ENCODE measurements at regions not wholly inside any gene's neighbourhood (a gene's known extent, or its start where the extent isn't known, plus 50 kb on each side); places are given as distances from the start of the nearest gene placed in this dataset.

DNA sequence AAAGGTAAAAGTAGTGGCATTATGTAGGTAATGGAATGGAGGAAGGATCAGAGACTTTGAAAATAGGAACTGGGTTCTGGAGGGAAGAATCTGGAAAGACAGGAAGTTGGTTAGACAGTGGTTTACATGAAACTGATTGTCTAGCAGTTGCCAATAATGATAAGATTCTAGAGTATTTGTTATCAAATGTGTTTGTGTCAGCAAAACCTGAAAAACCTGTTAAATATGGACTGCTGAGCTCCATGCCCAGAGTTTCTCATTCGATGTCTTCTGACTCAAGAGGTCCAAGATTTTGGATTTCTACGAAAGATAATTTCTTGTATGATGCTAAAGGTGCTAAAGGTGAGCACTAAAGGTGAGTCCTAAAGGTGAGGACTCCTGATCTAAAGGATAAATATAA lies 515.0 kb upstream of the TUSC1 start:
- TF ChIP-seq YY1 (IDR thresholded peaks at IDR 0.05; ENCODE audit: low read depth) (no peak), TCF12 (IDR thresholded peaks at IDR 0.05; ENCODE audit: low read depth) (no peak)

DNA sequence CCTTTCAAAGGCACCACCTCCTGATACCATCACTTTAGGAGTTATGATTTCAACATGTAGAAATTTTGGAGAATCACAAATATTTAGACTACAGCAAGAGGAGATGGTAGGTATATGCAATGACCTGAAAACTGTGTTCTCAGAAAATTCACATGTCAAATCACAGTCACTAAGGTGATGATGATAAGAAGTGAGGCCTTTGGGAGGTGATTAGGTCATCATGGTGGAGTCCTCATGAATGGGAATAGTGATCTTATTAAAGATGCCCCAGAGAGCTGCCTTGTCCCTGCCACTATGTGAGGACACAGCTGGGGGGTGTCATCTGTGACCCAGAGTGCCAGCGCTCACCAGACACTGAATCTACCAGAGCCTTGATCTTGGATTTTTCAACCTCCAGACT lies 513.5 kb upstream of the TUSC1 start:
- TF ChIP-seq EGR1 (IDR thresholded peaks at IDR 0.05) = no peak
- no peak for TF ChIP-seq USF1 (IDR thresholded peaks at IDR 0.05)
- TF ChIP-seq YY1 (IDR thresholded peaks at IDR 0.05; ENCODE audit: low read depth) = no peak
- no peak for TF ChIP-seq FOXM1 (IDR thresholded peaks at IDR 0.05; ENCODE audit: borderline replicate concordance, low read depth)
- TF ChIP-seq, protein P1, sequence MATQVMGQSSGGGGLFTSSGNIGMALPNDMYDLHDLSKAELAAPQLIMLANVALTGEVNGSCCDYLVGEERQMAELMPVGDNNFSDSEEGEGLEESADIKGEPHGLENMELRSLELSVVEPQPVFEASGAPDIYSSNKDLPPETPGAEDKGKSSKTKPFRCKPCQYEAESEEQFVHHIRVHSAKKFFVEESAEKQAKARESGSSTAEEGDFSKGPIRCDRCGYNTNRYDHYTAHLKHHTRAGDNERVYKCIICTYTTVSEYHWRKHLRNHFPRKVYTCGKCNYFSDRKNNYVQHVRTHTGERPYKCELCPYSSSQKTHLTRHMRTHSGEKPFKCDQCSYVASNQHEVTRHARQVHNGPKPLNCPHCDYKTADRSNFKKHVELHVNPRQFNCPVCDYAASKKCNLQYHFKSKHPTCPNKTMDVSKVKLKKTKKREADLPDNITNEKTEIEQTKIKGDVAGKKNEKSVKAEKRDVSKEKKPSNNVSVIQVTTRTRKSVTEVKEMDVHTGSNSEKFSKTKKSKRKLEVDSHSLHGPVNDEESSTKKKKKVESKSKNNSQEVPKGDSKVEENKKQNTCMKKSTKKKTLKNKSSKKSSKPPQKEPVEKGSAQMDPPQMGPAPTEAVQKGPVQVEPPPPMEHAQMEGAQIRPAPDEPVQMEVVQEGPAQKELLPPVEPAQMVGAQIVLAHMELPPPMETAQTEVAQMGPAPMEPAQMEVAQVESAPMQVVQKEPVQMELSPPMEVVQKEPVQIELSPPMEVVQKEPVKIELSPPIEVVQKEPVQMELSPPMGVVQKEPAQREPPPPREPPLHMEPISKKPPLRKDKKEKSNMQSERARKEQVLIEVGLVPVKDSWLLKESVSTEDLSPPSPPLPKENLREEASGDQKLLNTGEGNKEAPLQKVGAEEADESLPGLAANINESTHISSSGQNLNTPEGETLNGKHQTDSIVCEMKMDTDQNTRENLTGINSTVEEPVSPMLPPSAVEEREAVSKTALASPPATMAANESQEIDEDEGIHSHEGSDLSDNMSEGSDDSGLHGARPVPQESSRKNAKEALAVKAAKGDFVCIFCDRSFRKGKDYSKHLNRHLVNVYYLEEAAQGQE (IDR thresholded peaks at IDR 0.05; ENCODE audit: low read depth) = no peak
- TF ChIP-seq, protein P2, sequence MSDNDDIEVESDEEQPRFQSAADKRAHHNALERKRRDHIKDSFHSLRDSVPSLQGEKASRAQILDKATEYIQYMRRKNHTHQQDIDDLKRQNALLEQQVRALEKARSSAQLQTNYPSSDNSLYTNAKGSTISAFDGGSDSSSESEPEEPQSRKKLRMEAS (IDR thresholded peaks at IDR 0.05) = no peak
- TF ChIP-seq ZBTB7A (IDR thresholded peaks at IDR 0.05; ENCODE audit: low read depth) = no peak
- no peak for TF ChIP-seq RAD21 (IDR thresholded peaks at IDR 0.05; ENCODE audit: low read depth)
- no peak for TF ChIP-seq TCF12 (IDR thresholded peaks at IDR 0.05; ENCODE audit: low read depth)
- TF ChIP-seq EP300 (IDR thresholded peaks at IDR 0.05; ENCODE audit: borderline replicate concordance) = no peak
- TF ChIP-seq TEAD4 (IDR thresholded peaks at IDR 0.05) = no peak
- TF ChIP-seq CEBPB (IDR thresholded peaks at IDR 0.05) = no peak

GRCh38 chr9:26181836-26182235 lies 503.6 kb upstream of the TUSC1 start:
- no peak for TF ChIP-seq CREB1 (IDR thresholded peaks at IDR 0.05; ENCODE audit: low read depth)
- TF ChIP-seq TEAD4 (IDR thresholded peaks at IDR 0.05) = no peak
- no peak for TF ChIP-seq TCF12 (IDR thresholded peaks at IDR 0.05; ENCODE audit: low read depth)
- no peak for TF ChIP-seq RAD21 (IDR thresholded peaks at IDR 0.05; ENCODE audit: low read depth)
- TF ChIP-seq EP300 (IDR thresholded peaks at IDR 0.05; ENCODE audit: borderline replicate concordance) = no peak
- TF ChIP-seq ZBTB7A (IDR thresholded peaks at IDR 0.05; ENCODE audit: low read depth) = no peak
- no peak for TF ChIP-seq USF1 (IDR thresholded peaks at IDR 0.05)
- no peak for TF ChIP-seq EGR1 (IDR thresholded peaks at IDR 0.05)

DNA sequence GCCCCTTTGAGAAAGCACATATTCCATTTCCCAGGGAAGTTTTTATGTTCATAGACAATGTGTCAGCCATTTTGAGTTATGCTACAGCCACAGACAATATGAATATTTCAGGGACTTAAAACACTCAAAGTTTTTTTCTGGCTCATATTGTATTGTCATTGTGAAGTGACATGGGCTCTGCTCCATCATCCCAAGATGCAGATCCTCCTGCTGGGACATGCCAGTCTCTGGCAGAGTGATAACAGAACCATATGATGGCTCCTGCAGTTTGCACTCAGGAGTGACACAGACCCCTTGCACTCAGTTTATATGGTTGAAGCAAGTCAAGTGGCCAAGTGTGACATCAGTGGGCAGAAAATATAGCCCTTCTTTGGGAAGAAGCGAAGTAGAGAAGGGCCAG lies 498.4 kb upstream of the TUSC1 start:
- TF ChIP-seq, protein P1 (IDR thresholded peaks at IDR 0.05; ENCODE audit: low read depth) = no peak
- no peak for TF ChIP-seq EP300 (IDR thresholded peaks at IDR 0.05; ENCODE audit: borderline replicate concordance)
- no peak for TF ChIP-seq EGR1 (IDR thresholded peaks at IDR 0.05)
- no peak for TF ChIP-seq YY1 (IDR thresholded peaks at IDR 0.05; ENCODE audit: low read depth)
- TF ChIP-seq ZBTB7A (IDR thresholded peaks at IDR 0.05; ENCODE audit: low read depth) = no peak
- no peak for TF ChIP-seq TCF12 (IDR thresholded peaks at IDR 0.05; ENCODE audit: low read depth)
- TF ChIP-seq TEAD4 (IDR thresholded peaks at IDR 0.05) = no peak
- no peak for TF ChIP-seq TAF1 (IDR thresholded peaks at IDR 0.05; ENCODE audit: low read depth)
- TF ChIP-seq FOXM1 (IDR thresholded peaks at IDR 0.05; ENCODE audit: borderline replicate concordance, low read depth) = no peak
- TF ChIP-seq USF1 (IDR thresholded peaks at IDR 0.05) = no peak
- no peak for TF ChIP-seq CEBPB (IDR thresholded peaks at IDR 0.05)
- no peak for TF ChIP-seq NFIC (IDR thresholded peaks at IDR 0.05)
- TF ChIP-seq CREB1 (IDR thresholded peaks at IDR 0.05; ENCODE audit: low read depth) = no peak
- TF ChIP-seq, protein P2 (IDR thresholded peaks at IDR 0.05) = no peak
- no peak for TF ChIP-seq RAD21 (IDR thresholded peaks at IDR 0.05; ENCODE audit: low read depth)

GRCh38 chr9:26175264-26175663 lies 497.0 kb upstream of the TUSC1 start:
- TF ChIP-seq RAD21 (IDR thresholded peaks at IDR 0.05; ENCODE audit: low read depth) (no peak), ZBTB7A (IDR thresholded peaks at IDR 0.05; ENCODE audit: low read depth) (no peak), TAF1 (IDR thresholded peaks at IDR 0.05; ENCODE audit: low read depth) (no peak), TCF12 (IDR thresholded peaks at IDR 0.05; ENCODE audit: low read depth) (no peak), CREB1 (IDR thresholded peaks at IDR 0.05; ENCODE audit: low read depth) (no peak), EP300 (IDR thresholded peaks at IDR 0.05; ENCODE audit: borderline replicate concordance) (no peak), USF1 (IDR thresholded peaks at IDR 0.05) (no peak), TEAD4 (IDR thresholded peaks at IDR 0.05) (no peak), NFIC (IDR thresholded peaks at IDR 0.05) (no peak), YY1 (IDR thresholded peaks at IDR 0.05; ENCODE audit: low read depth) (no peak), CEBPB (IDR thresholded peaks at IDR 0.05) (no peak), EGR1 (IDR thresholded peaks at IDR 0.05) (no peak), FOXM1 (IDR thresholded peaks at IDR 0.05; ENCODE audit: borderline replicate concordance, low read depth) (no peak)
- TF ChIP-seq, protein P1 (IDR thresholded peaks at IDR 0.05; ENCODE audit: low read depth) = no peak
- TF ChIP-seq, protein P2 (IDR thresholded peaks at IDR 0.05) = no peak

Measured in Ishikawa (cell line).